Neutrophil (primary cell): ENCODE measurements at regions not wholly inside any gene's neighbourhood (a gene's known extent, or its start where the extent isn't known, plus 50 kb on each side); places are given as distances from the start of the nearest gene placed in this dataset.

ENCODE experiments used
- H3K27ac ChIP-seq: fragments of 200-600 bp; sonication (generic); 2 replicates; pipeline ENCODE4 v1.5.1; 2016; ENCODE audit warnings: mild to moderate bottlenecking, moderate library complexity
- H3K27me3 ChIP-seq: fragments of 200-600 bp; sonication (generic); 2 replicates; pipeline ENCODE4 v1.6.0; 2016; ENCODE audit warnings: mild to moderate bottlenecking
- H3K36me3 ChIP-seq: fragments of 200-600 bp; sonication (generic); 2 replicates; pipeline ENCODE4 v1.5.1; 2017
- H3K4me1 ChIP-seq, 2 experiments: fragments of 200-600 bp in 1 of 2; sonication (generic) in 1 of 2; 1 replicate in 1 of 2; 2 replicates in 1 of 2; pipeline versions ENCODE4 v1.5.1 to v1.6.1; 2013 to 2016; ENCODE audit warnings: low read depth in 1 of 2, low read length in 1 of 2, mild to moderate bottlenecking in 1 of 2, moderate library complexity in 1 of 2; ENCODE audit not compliant: control insufficient read depth in 1 of 2, insufficient read depth in 1 of 2
- H3K4me3 ChIP-seq, 2 experiments: fragments of 200-600 bp in 1 of 2; sonication (generic) in 1 of 2; 1 replicate in 1 of 2; 2 replicates in 1 of 2; pipeline ENCODE4 v1.5.1; 2013 to 2016; ENCODE audit warnings: low read depth in 1 of 2, low read length in 1 of 2, mild to moderate bottlenecking in 1 of 2, moderate library complexity in 1 of 2
- H3K9me3 ChIP-seq: fragments of 200-600 bp; sonication (generic); 2 replicates; pipeline ENCODE4 v1.5.1; 2016
- CTCF ChIP-seq: fragments of 200-600 bp; sonication (generic); IDR thresholded peaks from 2 replicates; pipeline ENCODE4 v1.5.1; 2016; ENCODE audit warnings: antibody characterized with exemption

- Histone ChIP-seq H3K4me3 (no peak overlapping the region), H3K4me1 (no peaks in the 10 kb centered on the region), H3K27me3 (no peaks in the 10 kb centered on the region), H3K36me3 (no peaks in the 10 kb centered on the region), H3K9me3 (no peaks in the 10 kb centered on the region), H3K27ac (no peak overlapping the region)
- no peak for TF ChIP-seq CTCF
Observed at GRCh38 chr4:14771504-14772175, 230.6 kb upstream of the CPEB2 start.

GRCh38 chr4:14772388-14772787, 229.9 kb upstream of the CPEB2 start:
- TF ChIP-seq CTCF = no peak
- Histone ChIP-seq H3K9me3 (no peaks in the 10 kb centered on the region), H3K27me3 (no peaks in the 10 kb centered on the region), H3K27ac (no peak overlapping the region), H3K4me1 (no peaks in the 10 kb centered on the region), H3K36me3 (no peaks in the 10 kb centered on the region), H3K4me3 (no peak overlapping the region)

- Histone ChIP-seq H3K36me3 (no peaks in the 10 kb centered on the region), H3K4me1 (no peaks in the 10 kb centered on the region), H3K4me3 (no peak overlapping the region), H3K27me3 (no peaks in the 10 kb centered on the region), H3K9me3 (no peaks in the 10 kb centered on the region), H3K27ac (no peak overlapping the region)
- TF ChIP-seq CTCF = no peak
Observed at GRCh38 chr4:14783011-14783877, 219.0 kb upstream of the CPEB2 start.

- Histone ChIP-seq H3K27ac (no peak overlapping the region), H3K9me3 (no peaks in the 10 kb centered on the region), H3K4me3 (no peak overlapping the region), H3K36me3 (no peaks in the 10 kb centered on the region), H3K27me3 (no peaks in the 10 kb centered on the region), H3K4me1 (no peaks in the 10 kb centered on the region)
- TF ChIP-seq CTCF = no peak
Observed at GRCh38 chr4:14787221-14787620, 215.1 kb upstream of the CPEB2 start.

GRCh38 chr4:14787894-14788293, 214.4 kb upstream of the CPEB2 start:
- Histone ChIP-seq H3K9me3 (no peaks in the 10 kb centered on the region), H3K36me3 (no peaks in the 10 kb centered on the region), H3K4me1 (no peaks in the 10 kb centered on the region), H3K4me3 (no peak overlapping the region), H3K27me3 (no peaks in the 10 kb centered on the region), H3K27ac (no peak overlapping the region)
- no peak for TF ChIP-seq CTCF
